ENCODE measurements at regions not wholly inside any gene's neighbourhood (a gene's known extent, or its start where the extent isn't known, plus 50 kb on each side); places are given as distances from the start of the nearest gene placed in this dataset.

GRCh38 chr2:222797871-222798270, 63.0 kb upstream of the ACSL3 start:
- TF ChIP-seq CTCF (IDR thresholded peaks at IDR 0.05; ENCODE audit: low read depth, low read length, poor library complexity, severe bottlenecking) (no peak), EZH2phosphoT487 (IDR thresholded peaks at IDR 0.05; ENCODE audit: borderline replicate concordance, low read length) (no peak)
